ENCODE measurements at regions not wholly inside any gene's neighbourhood (a gene's known extent, or its start where the extent isn't known, plus 50 kb on each side); places are given as distances from the start of the nearest gene placed in this dataset.

DNA sequence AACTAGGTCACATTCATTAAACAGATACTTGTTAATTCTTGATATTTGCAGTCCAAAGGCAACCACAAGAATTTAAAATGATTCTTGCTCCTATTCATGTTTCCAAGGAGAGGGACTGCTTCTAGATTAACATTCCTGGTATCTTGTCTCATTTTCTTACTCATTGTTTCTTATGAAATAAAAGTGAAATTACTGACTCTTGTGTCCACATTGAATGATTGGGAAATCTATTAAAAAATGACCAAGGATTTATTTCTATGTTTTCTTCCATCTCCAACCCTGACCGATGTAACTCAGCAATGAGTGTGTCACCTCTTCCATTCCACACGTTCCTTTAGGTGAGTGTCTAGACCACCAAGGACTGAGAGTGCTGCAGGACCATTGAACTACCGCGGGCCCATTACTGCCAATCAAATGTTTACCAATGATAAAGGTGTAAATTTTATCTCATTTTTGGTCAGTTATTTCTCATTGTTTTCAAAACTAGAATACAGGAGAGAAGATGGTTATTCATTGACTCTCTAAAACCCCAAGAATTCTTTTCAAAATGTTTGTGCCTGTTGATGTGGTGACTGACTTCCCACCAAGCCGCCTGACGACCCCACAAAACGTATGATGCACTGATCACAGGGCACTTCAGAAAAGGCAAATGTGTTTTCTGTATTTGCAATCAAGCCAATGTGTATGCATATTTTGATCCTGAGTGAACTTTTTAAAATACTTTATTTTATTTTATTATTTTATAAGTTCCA lies 414.6 kb upstream of the PTBP2 start:
- no peak for DNase-seq (ENCODE audit: low spot score)

DNA sequence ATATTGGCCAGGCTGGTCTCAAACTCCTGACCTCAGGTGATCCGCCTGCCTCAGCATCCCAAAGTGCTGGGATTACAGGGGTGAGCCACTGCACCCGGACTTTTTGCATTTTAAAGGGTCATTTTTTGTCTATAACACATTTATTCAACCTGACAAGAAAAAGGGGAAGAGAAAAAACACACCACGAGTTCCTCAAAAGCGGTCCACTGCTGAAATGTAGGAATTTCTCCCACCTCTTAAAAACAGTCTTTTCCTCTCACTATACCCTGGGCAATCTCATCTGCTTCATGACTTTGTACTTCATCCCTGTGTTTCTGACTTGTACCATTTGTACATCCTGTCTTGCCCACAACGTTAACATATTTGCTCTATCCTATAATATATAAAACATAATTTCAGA lies 413.3 kb upstream of the PTBP2 start:
- DNase-seq (ENCODE audit: low spot score), result no peak

DNA sequence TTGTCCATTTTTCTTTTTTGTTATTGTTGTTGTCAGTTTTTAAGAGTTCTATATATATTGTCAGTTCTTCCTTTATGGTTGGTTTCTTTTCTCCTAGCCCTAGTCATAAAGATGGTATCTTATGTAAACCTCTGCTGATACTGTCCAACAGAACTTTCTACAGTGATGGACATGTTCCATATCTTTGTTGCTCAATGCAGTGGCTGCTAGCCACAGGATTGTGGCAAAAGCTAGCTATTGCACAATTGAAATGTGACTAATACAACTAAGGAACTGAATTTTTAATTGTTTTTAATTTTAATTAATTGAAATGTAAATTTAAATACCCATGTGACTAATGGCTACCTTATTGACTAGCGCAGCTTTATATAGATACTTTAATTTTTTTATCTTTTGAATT lies 411.8 kb upstream of the PTBP2 start:
- no peak for DNase-seq (ENCODE audit: low spot score)

DNA sequence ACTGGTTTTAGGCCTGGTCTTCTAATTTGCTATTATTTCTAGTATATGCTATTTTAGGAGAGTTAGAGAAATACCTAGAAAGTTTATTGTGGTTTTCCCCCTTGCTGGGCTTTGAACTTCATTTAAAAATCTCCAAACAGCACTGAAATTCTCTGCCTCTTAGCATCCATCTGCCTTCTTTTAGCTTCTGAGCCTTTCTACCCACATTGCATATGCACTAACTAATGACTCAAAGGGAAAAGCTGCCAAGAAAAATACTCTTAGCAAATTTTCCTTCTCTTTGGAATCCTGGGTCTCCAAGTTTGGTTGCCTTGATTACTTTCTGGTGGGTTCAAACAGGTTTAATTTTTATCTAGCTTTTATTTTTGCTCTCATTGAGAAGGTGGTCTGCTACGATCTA lies 408.4 kb upstream of the PTBP2 start:
- DNase-seq (ENCODE audit: low spot score), result no peak

DNA sequence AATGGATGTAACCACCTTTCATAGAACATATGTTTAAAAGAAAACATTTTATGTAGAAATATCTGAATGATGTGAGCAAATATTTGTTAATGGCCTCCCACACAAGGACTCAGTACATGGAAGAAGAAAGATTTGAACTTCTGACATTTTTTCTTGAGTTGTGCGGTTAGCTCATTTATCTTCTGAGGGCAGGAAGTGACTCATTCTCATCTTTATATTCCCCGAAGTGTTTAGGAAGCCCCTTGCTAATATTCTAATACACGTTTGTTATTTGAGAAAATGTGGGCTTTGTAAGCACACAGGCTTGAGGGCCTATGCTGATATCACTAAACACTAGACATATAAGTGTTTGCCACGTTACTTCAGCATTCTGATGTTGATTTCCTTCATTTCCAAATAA lies 392.5 kb upstream of the PTBP2 start:
- no peak for DNase-seq (ENCODE audit: low spot score)

DNA sequence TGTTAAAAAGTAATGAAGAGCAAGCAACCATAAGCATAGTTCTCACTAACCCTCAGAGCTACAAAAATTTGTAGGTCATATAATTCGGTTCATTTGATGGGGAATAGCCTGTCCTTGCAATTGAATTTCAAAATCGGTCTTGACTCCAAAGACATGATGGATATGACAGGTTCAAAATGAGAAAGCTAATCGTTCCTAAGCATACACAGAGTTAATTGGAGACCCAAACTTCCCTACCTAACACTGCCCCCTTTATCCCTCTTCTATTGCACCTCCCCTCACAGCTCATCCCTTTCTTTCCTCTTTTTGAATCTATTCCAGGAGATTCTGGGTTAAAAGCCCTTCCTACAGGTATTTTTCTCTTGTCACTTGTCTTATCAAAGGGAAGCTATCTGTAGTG lies 390.0 kb upstream of the PTBP2 start:
- DNase-seq (ENCODE audit: low spot score), result no peak

DNA sequence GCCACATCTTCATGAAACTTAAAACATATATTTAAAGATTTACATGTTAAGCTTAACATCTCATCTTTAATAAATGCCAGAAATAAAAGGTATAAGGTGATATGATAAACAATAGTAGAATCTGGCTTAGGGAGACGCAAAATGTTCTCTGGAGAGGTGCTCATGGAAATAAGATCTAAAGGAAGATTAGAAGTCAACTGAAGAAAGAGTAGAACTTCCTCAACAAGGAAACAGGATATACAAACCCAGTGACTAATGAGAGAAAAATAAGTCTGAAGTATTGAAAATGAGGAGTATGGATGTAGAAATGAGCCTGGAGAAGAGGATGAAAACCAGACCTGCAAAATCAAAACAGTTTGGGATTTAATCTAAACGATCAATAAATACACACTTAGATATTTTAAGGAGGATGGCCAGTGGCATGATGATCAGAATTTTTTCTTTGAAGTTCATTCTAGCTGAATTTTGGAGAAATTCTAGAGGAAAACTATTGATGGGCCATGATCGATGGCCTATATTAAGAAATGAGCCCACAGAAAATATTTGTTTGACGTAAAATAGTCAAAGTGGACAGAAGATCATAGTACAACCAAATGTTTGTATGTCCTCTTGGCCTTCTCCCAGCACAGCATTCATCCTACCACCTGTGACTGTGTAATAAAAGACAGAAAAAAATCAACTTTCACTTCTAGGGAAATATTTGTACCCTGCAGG lies 387.9 kb upstream of the PTBP2 start:
- no peak for DNase-seq (ENCODE audit: low spot score)

DNA sequence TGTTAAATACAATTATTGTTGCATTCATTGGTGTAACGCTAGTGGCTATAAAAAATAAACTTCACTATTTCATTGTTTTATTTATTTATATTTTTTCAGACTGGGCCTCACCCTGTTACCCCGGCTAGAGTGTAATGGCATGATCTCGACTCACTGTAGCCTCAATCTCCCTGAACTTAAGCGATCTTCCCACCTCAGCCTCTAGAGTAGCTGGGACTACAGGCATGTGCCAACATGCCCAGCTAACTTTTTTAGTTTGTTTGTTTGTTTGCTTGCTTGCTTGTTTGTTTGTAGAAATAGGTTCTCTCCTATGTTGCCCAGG lies 387.4 kb upstream of the PTBP2 start:
- DNase-seq (ENCODE audit: low spot score), result no peak

DNA sequence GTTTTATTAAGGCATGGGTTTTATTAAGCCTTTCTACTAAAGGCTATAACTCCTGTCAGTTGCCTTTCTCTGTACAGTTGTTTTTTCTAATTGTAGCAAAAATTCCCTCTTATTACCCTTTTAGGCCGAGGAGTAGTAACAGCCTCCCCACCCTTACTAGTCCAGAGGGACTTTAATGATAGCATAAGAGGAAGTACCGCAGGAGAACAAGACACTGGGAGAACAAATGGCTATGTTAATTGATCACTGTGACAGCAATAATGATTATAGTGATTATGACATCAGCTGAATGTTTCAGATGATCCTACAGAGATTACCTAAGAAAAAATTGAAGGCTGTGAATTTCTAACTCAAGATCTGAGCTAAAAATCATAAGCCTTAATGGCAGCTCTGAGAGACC lies 383.0 kb upstream of the PTBP2 start:
- DNase-seq (ENCODE audit: low spot score), result no peak

DNA sequence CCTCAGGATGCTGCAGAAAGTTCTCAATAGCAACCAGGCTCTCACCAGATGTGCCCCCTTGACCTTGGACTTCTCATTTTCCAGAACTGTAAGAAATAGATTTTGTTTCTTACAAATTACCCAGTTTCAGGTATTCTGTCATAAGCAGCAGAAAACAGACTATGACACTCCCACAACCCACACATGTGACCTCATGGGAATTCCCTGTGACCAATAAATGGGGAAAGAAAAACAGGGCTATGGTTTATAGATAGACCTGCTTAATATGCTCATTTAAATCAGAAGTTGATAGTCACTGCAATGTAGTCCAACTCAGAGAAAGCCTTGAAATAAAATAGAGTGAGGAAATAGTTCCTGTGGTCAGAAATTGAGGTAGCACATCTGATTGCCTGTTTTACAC lies 380.9 kb upstream of the PTBP2 start:
- no peak for DNase-seq (ENCODE audit: low spot score)

DNA sequence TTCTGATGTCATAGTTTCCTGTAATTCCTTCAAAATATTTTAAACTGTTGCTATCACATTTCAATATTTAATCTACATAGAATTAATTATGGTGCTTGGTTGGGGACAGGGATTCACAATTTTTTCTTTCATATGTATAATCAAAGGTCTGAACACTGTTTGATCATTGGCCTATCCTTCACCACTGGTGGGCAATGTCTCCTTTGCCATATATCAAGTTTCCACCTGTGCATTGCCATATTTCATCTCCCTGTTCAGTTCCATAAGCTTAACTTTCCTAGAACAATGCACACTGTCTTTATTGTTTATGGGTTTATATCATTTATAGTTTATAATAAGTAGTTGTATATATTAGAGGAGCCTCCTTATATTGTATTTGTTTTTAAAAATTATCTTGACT lies 374.9 kb upstream of the PTBP2 start:
- no peak for DNase-seq (ENCODE audit: low spot score)

DNA sequence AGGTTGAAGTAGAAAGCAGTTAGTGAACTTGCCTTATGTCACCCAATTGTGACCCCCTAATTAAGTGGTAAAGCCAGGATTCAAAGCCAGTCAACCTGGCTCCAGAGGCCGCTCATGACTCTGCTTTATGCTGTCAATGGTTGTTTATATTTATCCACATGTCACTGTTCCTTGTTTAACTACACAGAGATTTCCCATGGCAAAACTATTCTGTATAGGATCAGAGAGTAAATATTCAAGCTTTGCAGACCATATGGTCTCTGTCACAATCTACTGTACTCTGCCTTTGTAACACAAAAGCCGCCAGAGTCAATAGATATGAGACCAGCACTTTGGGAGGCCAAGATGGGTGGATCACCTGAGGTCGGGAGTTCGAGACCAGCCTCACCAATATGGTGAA lies 371.7 kb upstream of the PTBP2 start:
- no peak for DNase-seq (ENCODE audit: low spot score)

DNA sequence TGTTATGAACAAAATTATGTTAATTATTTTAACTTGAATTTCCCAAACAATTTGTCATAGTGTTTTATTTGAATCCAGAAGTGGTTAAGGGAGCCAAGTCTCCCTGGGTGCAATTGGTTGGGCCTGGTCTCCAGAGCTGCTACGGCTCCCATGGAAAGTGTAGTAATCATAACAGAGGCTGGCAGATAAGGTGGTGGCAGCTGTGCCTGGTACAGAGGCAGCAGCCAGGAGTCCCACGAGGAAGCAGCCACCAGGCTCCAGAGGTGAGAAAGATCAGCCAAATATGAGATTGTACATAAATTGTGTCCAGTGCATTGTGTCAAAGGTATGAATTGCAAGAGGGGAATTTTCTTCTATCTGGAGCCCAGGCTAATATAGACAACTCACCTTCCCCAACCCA lies 368.9 kb upstream of the PTBP2 start:
- no peak for DNase-seq (ENCODE audit: low spot score)

DNA sequence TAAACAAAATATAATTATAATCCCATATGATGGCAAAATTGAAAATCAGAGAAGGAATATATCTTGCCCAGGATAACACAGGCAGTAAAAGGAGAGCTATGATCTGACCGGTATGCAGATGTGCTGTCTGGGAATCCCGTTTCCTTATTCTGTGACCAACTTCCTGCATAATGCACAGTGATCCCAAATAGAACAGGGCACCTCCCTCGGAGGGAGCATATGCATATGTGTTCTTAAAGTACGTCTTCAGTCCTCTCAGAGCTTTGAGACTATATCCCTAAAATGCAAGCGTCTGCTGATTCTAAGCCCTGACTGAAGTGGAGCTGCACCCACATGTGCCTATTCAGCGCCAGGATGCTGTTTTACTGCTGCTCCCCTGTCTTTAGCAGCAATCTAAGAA lies 366.1 kb upstream of the PTBP2 start:
- no peak for DNase-seq (ENCODE audit: low spot score)

DNA sequence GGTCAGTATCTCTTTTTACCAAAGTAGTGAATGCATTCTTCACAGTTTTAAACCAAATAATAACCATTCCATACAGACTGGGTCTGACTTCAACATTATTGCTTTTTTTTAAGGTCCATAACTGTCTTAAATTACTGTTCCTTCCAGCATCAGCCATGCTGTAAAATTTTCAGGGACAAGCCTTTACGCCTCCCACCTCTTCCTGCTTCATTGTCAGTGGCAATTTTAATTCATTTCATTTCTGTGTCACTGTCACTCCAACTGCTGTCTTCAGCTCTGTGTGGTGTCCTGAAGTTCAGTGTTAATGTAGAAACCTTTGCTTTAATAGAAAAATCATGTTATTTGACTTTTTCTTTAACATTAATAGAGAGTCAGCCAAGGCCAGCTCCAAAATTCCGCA lies 365.6 kb upstream of the PTBP2 start:
- DNase-seq (ENCODE audit: low spot score), result no peak

DNA sequence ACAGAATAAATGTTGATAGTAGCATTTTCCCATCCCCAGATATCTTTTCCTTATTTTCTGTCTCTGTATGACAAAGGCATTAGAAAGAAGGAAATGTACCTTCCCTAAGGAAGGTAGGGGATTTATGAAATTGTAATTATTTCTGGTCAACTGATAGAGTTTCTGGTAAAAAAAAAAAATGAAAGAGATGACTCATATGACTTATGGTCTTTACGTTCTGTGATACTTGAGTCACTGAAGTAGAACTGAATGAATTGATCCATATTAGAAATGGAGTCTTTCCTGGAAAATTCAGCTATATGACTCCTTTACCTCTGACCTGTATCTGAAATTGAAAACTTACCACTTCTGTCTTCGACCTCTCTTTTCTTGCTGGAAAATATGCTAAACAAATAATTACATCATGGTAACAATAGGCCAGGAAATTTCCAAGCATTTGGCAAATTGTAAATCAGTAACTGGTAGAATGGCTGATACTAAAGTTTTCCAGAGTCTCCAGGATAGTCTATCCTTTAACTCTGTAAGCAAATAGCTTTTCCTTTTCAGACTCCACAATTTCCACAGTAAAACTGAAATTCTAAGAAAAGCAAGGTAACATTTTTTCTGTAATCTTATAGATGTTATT lies 364.3 kb upstream of the PTBP2 start:
- no peak for DNase-seq (ENCODE audit: low spot score)

DNA sequence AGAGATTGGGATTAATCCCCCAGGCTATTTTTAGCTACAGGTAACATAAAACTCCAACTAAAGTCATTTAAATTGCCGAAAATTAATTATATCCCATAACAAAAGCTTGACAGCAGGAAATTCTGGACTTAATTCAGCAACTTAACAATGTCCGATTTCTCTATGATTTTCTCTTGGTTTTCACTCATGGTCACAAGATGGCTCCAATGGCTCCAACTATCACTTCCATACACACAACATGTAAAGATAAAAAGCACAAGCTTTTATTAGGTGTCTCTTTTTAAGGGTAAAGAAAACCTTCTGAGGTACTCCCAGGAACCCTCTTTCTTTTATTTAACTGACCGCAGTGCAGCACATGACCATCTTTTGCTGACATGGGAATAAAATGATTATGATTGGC lies 363.5 kb upstream of the PTBP2 start:
- DNase-seq (ENCODE audit: low spot score), result no peak

DNA sequence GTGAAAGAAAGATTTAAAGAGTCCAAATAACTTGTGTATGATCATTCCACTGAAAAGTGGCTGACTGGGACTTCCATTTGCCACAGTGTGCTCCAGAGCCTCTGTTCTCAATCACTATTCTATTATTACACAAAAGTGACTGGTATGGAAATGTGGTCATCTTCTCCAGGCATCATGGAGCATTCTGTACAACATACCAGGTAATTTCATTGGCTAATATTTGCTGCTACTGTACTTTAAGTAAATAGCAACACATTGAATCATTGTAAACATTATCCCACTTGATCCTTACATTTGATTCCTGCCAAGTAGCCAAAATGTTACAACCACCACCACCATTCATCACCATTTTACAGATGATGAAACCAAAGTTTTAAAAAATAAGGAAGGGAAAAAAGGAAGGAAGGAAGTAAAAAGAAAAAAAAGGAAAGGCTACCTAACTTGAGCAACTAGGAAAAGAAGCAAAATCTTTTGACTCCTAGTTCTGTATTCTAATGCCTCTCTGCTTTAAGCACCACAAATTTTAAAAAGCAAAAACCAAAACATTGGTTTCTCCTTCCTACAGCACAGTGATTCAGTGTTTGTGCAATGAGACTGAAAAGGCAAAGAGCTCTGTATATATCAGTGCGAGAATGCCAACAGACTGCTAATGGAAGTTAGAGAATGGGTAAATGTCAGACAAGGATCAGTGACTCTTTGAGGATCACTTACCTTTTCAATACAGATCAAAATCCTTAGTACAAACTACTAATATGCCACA lies 361.4 kb upstream of the PTBP2 start:
- DNase-seq (ENCODE audit: low spot score), result no peak

DNA sequence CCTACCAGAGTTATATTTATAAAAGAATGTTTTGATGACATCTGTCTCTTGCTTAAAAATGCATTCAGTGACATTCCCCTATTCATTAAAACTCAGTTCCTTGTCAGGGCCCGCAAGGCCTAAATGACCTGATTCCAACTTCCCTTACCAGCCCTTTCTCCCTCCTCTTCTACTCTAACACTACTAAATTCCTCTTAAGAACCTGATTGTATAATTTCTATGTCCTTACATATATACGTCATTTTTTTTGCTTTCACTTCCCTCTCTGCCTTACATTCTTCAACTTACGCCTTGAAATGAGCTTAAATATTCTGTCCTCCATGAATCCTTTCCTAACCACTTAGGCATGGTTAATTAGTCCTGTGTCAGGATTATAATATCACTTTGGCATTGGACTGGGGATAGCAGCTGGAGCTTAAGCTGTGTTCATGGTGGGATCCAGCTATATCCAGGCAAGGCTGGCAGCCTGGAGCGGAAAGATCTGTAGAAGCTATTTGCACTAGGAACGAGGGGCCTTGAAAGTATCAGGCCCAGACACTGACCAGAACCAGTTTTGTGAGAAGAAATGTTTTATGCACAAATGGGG lies 360.2 kb upstream of the PTBP2 start:
- no peak for DNase-seq (ENCODE audit: low spot score)

DNA sequence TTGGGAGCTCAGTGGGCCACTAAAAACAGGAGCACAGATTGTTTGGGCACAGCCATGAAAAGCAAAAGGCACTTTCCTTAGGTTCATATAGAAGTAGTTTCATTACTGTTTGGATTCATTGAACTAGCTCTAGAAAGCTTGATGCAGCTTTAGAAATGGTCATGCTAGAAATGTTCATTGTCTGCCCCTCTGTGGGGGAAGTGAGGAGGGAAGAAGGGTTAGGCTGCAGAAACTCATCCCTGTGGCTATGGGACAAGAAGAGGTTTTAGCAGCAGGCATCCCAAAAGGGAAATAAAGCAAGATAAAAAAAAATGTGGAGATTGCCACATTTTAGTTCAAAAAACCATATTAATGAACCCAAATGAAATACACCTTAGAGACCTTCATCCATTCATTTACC lies 359.6 kb upstream of the PTBP2 start:
- DNase-seq (ENCODE audit: low spot score), result no peak

DNA sequence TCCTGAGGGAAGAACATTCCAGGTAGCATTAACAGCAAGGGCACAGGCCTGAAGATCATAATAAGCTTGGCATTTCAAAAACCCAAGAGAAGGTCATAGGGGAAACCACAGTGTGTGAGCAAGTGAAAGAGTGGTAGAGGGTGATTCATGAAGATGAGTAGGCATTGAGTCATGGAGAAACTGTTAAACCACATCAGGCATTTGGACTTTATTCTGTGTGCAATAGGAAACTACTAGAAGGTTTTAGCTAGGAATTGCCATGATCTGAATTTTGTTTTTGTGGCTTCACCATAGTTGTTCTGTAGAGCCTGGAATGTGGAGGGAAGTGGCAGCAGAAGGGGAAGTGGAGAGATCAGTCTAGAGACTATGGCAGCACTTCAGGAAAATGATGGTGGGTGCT lies 359.0 kb upstream of the PTBP2 start:
- no peak for DNase-seq (ENCODE audit: low spot score)

DNA sequence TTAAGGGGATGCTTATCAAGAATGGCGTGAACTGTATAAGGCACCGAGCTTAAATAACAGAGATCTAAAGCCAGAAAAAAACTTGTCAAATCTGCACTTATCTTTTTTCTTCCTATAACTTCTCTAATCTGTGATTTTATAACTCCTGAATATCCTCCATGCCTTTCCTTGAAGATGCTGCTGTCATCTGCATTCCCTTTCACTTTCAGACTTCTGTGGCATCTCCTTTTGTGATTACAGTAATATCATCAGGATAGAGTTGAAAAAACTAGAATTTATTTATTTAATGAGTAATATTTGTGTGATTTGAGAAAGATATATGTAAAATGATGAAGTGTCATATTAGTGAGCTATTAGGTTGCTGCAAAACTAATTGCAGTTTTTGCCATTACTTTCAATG lies 357.8 kb upstream of the PTBP2 start:
- DNase-seq (ENCODE audit: low spot score), result no peak

DNA sequence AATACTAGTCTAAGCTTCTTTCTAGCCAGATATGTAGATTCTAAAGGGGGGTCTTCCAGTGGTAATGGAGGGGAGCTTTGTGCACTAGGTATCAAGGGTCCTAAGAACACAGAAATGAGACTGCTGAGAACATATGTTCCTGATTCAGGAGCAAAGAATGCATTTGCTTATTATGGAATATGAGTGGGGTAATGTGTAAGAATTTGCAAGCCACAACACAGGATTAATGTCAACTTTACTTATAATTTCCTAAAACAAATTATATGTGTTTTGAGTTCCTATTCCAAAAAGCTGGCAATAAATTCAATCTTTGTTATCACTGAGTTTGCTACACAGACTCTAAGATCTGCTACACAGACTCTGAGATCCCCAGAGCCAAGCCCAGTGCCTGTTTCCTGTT lies 357.0 kb upstream of the PTBP2 start:
- DNase-seq (ENCODE audit: low spot score), result no peak
